Lower leg skin (tissue), 4 donors: ENCODE measurements at regions not wholly inside any gene's neighbourhood (a gene's known extent, or its start where the extent isn't known, plus 50 kb on each side); places are given as distances from the start of the nearest gene placed in this dataset.
"Not testable (repeated sequence)": the region's sequence is repeated elsewhere in the genome, so short reads cannot be mapped to it uniquely, and the experiment has no call there.

Experiments
- DNase-seq, 2 donors: peaks; one replicate each; pipeline ENCODE4 v3.0.0-alpha.2; 2019; ENCODE audit warnings: low spot score in 2 of 2
- H3K4me3 ChIP-seq: fragments of 200-600 bp; sonication (generic); 2 replicates; pipeline ENCODE4 v1.5.1; 2017; ENCODE audit warnings: mild to moderate bottlenecking, low read depth; ENCODE audit not compliant: poor library complexity, severe bottlenecking
- POLR2A ChIP-seq, 2 donors: fragments of 450-650 bp; IDR thresholded peaks; one replicate each; pipeline ENCODE4 v1.6.1; 2016 to 2017; ENCODE audit warnings: antibody characterized with exemption in 2 of 2, mild to moderate bottlenecking in 1 of 2, moderate library complexity in 1 of 2
- WGBS, 2 donors: methylation state at CpG; one replicate each; pipeline ENCODE4 v1.1.5; 2018; 5-methylcytosine and 5-hydroxymethylcytosine counted together
- intact Hi-C: fragments of 100-400 bp; cut with DNase I; formaldehyde crosslinking; loops from one replicate; pipeline ENCODE4 v1.15.0; 2023; ENCODE audit warnings: low total_unique reads
- TF ChIP-seq, protein P1 (sequence below), 3 donors: fragments of 450-650 bp; IDR thresholded peaks; one replicate each; pipeline ENCODE4 v1.5.1; 2016; ENCODE audit warnings: antibody characterized with exemption in 3 of 3, mild to moderate bottlenecking in 3 of 3, moderate library complexity in 2 of 3

DNA sequence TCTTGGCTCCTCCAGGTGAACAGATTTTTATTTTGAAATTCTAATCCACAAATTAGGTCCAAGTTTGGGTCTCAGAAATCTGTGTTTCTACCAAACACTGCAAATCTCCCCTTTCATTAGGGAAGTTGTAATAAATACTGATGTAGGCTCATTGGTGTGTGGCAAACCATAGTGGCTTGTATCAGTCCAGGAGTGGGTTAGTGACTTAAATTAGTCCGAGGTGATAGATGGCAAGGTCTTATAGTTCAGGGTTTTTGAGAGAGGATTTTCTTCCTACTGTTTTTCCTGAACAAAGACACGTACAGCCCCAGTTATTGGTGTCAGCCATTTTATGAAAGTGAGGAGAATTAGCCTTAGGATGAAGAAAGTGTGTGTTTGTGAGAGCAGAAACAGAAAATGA, 74.6 kb downstream of the RPRM start:
- H3K4me3 ChIP-seq, result no peak overlapping the region
- no peak for DNase-seq
- intact Hi-C loops, result no loop called here
- 77 to 87% methylated on average over 2 of the region's 2 CpGs for WGBS, 2 donors
- TF ChIP-seq, protein P1, sequence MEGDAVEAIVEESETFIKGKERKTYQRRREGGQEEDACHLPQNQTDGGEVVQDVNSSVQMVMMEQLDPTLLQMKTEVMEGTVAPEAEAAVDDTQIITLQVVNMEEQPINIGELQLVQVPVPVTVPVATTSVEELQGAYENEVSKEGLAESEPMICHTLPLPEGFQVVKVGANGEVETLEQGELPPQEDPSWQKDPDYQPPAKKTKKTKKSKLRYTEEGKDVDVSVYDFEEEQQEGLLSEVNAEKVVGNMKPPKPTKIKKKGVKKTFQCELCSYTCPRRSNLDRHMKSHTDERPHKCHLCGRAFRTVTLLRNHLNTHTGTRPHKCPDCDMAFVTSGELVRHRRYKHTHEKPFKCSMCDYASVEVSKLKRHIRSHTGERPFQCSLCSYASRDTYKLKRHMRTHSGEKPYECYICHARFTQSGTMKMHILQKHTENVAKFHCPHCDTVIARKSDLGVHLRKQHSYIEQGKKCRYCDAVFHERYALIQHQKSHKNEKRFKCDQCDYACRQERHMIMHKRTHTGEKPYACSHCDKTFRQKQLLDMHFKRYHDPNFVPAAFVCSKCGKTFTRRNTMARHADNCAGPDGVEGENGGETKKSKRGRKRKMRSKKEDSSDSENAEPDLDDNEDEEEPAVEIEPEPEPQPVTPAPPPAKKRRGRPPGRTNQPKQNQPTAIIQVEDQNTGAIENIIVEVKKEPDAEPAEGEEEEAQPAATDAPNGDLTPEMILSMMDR (IDR thresholded peaks at IDR 0.05), result no peak
- TF ChIP-seq POLR2A (IDR thresholded peaks at IDR 0.05), result no peak

DNA sequence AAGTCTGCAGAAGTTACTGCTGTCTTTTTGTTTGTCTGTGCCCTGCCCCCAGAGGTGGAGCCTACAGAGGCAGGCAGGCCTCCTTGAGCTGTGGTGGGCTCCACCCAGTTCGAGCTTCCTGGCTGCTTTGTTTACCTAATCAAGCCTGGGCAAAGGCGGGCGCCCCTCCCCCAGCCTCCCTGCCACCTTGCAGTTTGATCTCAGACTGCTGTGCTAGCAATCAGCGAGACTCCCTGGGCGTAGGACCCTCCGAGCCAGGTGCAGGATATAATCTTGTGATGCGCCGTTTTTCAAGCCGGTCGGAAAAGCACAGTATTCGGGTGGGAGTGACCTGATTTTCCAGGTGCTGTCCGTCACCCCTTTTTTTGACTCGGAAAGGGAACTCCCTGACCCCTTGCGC, 75.2 kb downstream of the RPRM start:
- 71 to 84% methylated on average over 14 of the region's 14 CpGs for WGBS, 2 donors
- DNase-seq, intact Hi-C loops, H3K4me3 ChIP-seq: not testable (repeated sequence)

DNA sequence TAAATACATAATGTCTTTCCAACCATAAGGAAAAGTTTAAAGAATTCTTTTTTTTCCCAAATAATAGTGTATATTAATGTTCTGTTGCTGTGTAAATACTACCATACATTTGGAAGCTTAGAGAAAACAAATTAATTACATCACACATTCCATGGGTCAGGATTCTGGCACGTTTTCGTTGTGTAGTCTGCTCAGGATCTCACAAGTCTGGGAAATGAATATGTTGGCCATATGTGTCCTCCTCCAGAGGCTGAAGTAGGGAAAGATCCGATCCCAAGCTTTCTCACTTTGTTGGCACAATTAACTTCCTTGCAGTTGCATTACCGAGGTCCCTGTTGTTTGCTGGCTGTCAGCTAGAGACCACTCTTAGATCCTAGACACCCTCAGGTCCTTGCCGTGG, 83.9 kb downstream of the RPRM start:
- intact Hi-C loops, result no loop called here
- no peak for DNase-seq
- TF ChIP-seq, protein P1 (IDR thresholded peaks at IDR 0.05), result no peak
- no peak for TF ChIP-seq POLR2A (IDR thresholded peaks at IDR 0.05)
- no peak overlapping the region for H3K4me3 ChIP-seq
- WGBS, 2 donors, result 49 to 61% methylated on average over 5 of the region's 5 CpGs

DNA sequence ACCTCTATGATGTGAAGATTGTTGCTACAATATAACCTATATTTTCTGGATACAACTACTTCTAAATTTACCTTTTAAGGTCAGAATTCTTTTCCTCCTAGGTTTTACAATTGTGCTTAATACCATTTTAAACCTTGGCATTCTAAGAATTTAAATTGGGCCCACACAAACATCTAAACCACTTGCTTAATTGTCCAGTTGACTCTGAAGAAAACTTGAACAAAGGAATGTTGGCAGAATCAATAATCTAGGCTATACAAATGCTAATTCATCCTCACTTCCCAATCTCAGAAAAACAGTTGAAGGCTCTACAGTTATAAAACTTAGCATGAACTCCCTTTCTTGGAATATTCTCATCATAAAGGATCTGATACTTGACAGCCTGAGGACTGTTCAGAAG, 84.3 kb downstream of the RPRM start:
- DNase-seq, result no peak
- no peak for TF ChIP-seq POLR2A (IDR thresholded peaks at IDR 0.05)
- TF ChIP-seq, protein P1 (IDR thresholded peaks at IDR 0.05), result no peak
- no peak overlapping the region for H3K4me3 ChIP-seq
- intact Hi-C loops, result no loop called here

DNA sequence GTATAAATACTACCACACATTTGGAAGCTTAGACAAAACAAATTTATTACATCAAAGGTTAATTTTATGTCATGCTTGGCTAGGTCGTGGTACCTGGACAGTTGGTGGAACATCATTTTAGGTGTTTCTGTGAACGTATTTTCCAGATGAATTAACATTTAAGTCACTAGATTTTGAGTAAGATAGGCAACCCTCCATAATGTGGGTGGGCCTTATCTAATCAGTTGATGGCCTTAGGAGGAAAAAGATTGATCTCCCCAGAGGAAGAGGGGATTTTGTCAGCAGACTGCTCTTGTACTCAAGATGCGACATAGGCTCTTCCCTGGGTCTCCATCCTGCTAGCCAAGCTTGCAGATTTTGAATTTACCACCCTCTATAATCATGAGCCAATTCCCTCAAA, 85.0 kb downstream of the RPRM start:
- WGBS, 2 donors, result 64 to 88% methylated on average over 3 of the region's 3 CpGs
- TF ChIP-seq, protein P1 (IDR thresholded peaks at IDR 0.05), result no peak
- no peak for TF ChIP-seq POLR2A (IDR thresholded peaks at IDR 0.05)
- intact Hi-C loops, result no loop called here
- H3K4me3 ChIP-seq, result no peak overlapping the region
- no peak for DNase-seq

DNA sequence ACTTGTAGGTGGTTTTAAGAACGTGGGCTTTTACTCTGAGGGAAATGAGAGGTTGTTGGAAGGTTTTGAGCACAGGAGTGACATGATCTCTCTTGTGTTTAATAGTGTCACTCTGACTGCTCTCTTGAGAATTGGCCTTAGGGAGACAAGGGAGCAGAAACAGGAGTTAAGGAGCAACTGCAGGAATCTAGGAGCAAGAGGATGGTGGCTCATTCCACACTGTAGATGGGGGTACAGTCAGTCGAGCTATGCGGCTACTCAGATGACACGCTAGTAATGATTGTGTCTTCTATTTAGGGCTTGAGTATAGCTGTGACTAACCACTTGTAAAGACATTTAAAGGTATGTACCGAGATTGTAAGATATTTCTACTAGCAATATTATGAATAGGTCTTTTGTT, 87.4 kb downstream of the RPRM start:
- no peak for DNase-seq
- intact Hi-C loops, result no loop called here
- H3K4me3 ChIP-seq, result no peak overlapping the region
- 59 to 61% methylated on average over 5 of the region's 5 CpGs for WGBS, 2 donors
- TF ChIP-seq, protein P1 (IDR thresholded peaks at IDR 0.05), result no peak
- TF ChIP-seq POLR2A (IDR thresholded peaks at IDR 0.05), result no peak
